Parathyroid adenoma (tissue), 2 donors: ENCODE measurements at regions not wholly inside any gene's neighbourhood (a gene's known extent, or its start where the extent isn't known, plus 50 kb on each side); places are given as distances from the start of the nearest gene placed in this dataset.

Experiments
- H2AFZ ChIP-seq: fragments of 300-600 bp; sonication (generic); one replicate; pipeline ENCODE4 v1.7.0; 2017; ENCODE audit warnings: antibody characterized with exemption, mild to moderate bottlenecking
- H3K27ac ChIP-seq: fragments of 300-600 bp; sonication (generic); one replicate; pipeline ENCODE4 v1.7.0; 2017
- H3K27me3 ChIP-seq: fragments of 300-600 bp; sonication (generic); one replicate; pipeline ENCODE4 v1.7.0; 2017; ENCODE audit warnings: low read length; ENCODE audit not compliant: control insufficient read depth, insufficient read depth
- H3K36me3 ChIP-seq: fragments of 300-600 bp; sonication (generic); one replicate; pipeline ENCODE4 v1.7.0; 2017; ENCODE audit warnings: low read length; ENCODE audit not compliant: control insufficient read depth, insufficient read depth
- H3K4me1 ChIP-seq: fragments of 300-600 bp; sonication (generic); one replicate; pipeline ENCODE4 v1.7.0; 2017; ENCODE audit warnings: control low read depth
- H3K4me2 ChIP-seq: fragments of 300-600 bp; sonication (generic); one replicate; pipeline ENCODE4 v1.7.0; 2017; ENCODE audit warnings: low read length
- H3K4me3 ChIP-seq: fragments of 300-600 bp; sonication (generic); one replicate; pipeline ENCODE4 v1.7.0; 2017; ENCODE audit warnings: low read depth, low read length
- H3K79me2 ChIP-seq: fragments of 300-600 bp; sonication (generic); one replicate; pipeline ENCODE4 v1.7.0; 2017; ENCODE audit warnings: control low read depth
- H3K9ac ChIP-seq: fragments of 300-600 bp; sonication (generic); one replicate; pipeline ENCODE4 v1.7.0; 2017; ENCODE audit warnings: mild to moderate bottlenecking
- H3K9me3 ChIP-seq: fragments of 300-600 bp; sonication (generic); one replicate; pipeline ENCODE4 v1.7.0; 2017; ENCODE audit warnings: low read length; ENCODE audit not compliant: control insufficient read depth
- TF ChIP-seq, protein P1 (sequence below): fragments of 300-600 bp; sonication (generic); IDR thresholded peaks from one replicate; pipeline ENCODE4 v1.7.0; 2017; ENCODE audit warnings: antibody characterized with exemption, mild to moderate bottlenecking
- donor health status: primary hyperparathyroidism.

GRCh38 chr10:108696792-108697477 is 1226.4 kb downstream of the XPNPEP1 start:
- no peaks in the 10 kb centered on the region for H3K79me2 ChIP-seq
- H3K4me3 ChIP-seq = no peak overlapping the region
- no peak overlapping the region for H3K9ac ChIP-seq
- H3K4me2 ChIP-seq = no peak overlapping the region
- TF ChIP-seq, protein P1, sequence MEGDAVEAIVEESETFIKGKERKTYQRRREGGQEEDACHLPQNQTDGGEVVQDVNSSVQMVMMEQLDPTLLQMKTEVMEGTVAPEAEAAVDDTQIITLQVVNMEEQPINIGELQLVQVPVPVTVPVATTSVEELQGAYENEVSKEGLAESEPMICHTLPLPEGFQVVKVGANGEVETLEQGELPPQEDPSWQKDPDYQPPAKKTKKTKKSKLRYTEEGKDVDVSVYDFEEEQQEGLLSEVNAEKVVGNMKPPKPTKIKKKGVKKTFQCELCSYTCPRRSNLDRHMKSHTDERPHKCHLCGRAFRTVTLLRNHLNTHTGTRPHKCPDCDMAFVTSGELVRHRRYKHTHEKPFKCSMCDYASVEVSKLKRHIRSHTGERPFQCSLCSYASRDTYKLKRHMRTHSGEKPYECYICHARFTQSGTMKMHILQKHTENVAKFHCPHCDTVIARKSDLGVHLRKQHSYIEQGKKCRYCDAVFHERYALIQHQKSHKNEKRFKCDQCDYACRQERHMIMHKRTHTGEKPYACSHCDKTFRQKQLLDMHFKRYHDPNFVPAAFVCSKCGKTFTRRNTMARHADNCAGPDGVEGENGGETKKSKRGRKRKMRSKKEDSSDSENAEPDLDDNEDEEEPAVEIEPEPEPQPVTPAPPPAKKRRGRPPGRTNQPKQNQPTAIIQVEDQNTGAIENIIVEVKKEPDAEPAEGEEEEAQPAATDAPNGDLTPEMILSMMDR = no peak
- H2AFZ ChIP-seq = no peak overlapping the region
- no peaks in the 10 kb centered on the region for H3K27me3 ChIP-seq
- H3K36me3 ChIP-seq = no peaks in the 10 kb centered on the region
- no peaks in the 10 kb centered on the region for H3K4me1 ChIP-seq
- H3K9me3 ChIP-seq = no peaks in the 10 kb centered on the region
- no peak overlapping the region for H3K27ac ChIP-seq

DNA sequence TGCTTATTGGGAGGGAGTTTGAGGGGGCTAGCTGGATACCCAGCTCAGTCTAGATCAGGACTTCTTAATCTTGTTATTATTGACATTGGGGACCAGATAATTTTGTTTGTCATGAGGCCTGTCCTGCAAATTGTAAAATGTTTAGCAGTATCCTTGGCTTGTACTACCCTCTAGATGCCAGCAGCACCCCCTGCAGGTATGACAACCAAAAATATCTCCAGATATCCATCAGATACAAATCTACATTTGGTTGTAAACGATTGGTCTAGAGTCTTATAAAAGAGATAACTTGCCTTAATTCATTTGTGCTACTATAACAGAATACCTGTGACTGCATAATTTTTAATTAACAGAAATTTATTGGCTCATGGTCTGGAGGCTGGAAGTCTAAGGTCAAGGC is 1232.2 kb downstream of the XPNPEP1 start:
- Histone ChIP-seq H3K4me2 (no peak overlapping the region), H2AFZ (no peak overlapping the region), H3K4me3 (no peak overlapping the region), H3K79me2 (no peaks in the 10 kb centered on the region), H3K4me1 (no peaks in the 10 kb centered on the region), H3K36me3 (no peaks in the 10 kb centered on the region), H3K27ac (no peak overlapping the region), H3K9ac (no peak overlapping the region), H3K9me3 (no peaks in the 10 kb centered on the region), H3K27me3 (no peaks in the 10 kb centered on the region)
- TF ChIP-seq, protein P1 = no peak

DNA sequence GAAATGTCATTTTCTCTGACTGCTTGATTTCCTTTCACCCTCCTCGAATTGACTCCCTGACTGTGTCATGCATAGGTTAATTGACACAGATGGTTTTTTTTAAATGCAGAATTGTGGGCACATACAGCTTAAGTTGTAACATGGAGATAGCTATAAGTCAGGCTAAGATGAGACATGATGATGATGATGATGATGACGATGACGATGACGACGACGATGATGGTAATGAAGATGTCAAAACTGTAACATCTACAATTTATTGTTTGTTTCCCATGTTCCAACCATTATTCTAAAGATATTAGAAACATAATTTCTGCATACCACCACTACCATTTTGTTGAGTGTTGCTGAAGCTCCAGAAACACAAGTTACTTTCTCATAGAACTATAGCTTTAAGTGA is 1232.8 kb downstream of the XPNPEP1 start:
- Histone ChIP-seq H3K4me3 (no peak overlapping the region), H3K79me2 (no peaks in the 10 kb centered on the region), H3K27ac (no peak overlapping the region), H3K4me1 (no peaks in the 10 kb centered on the region), H3K9ac (no peak overlapping the region), H3K4me2 (no peak overlapping the region), H3K36me3 (no peaks in the 10 kb centered on the region), H2AFZ (no peak overlapping the region), H3K27me3 (no peaks in the 10 kb centered on the region), H3K9me3 (no peaks in the 10 kb centered on the region)
- TF ChIP-seq, protein P1 = no peak

DNA sequence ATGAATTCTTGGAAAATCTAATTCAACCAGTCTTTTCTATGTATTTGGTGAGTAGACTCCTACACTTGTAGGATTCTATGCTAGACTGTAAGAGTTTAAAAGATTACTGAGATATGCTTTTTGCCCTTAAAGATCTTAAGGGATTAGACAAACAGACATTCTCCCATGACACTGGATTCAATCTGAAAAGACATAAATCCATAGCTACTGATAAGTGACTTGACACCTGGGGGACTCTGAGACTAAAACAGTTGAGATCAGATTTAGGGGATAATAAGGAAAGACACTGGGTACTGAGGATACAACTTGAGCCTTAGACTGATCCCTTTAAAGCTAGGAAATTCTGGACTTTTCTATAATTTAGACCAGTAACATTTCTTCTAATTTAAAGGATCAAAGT is 1233.4 kb downstream of the XPNPEP1 start:
- TF ChIP-seq, protein P1 = no peak
- no peak overlapping the region for H3K4me3 ChIP-seq
- no peak overlapping the region for H3K9ac ChIP-seq
- H3K4me1 ChIP-seq = no peaks in the 10 kb centered on the region
- H3K36me3 ChIP-seq = no peaks in the 10 kb centered on the region
- H3K27me3 ChIP-seq = no peaks in the 10 kb centered on the region
- no peak overlapping the region for H2AFZ ChIP-seq
- H3K4me2 ChIP-seq = no peak overlapping the region
- H3K27ac ChIP-seq = no peak overlapping the region
- no peaks in the 10 kb centered on the region for H3K9me3 ChIP-seq
- H3K79me2 ChIP-seq = no peaks in the 10 kb centered on the region

DNA sequence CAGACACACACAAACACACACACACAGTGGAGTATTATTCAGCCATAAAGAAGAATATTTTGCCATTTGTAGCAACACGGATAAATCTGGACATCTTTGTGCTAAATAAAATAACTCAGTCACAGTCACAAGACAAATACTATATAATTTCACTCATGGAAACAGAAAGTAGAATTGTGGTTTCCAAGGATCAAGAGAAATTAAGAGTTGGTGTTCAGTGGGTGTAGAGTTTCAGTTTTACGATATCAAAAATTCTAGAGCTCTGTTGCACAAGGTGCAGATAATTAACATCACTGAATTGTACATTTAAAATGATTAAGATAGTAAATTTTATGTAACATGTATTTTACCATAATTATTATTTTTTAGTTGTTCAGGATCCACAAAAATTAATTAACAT is 1235.0 kb downstream of the XPNPEP1 start:
- Histone ChIP-seq H3K79me2 (no peaks in the 10 kb centered on the region), H2AFZ (no peak overlapping the region), H3K36me3 (no peaks in the 10 kb centered on the region), H3K4me3 (no peak overlapping the region), H3K9me3 (no peaks in the 10 kb centered on the region), H3K27ac (no peak overlapping the region), H3K4me2 (no peak overlapping the region), H3K9ac (no peak overlapping the region), H3K27me3 (no peaks in the 10 kb centered on the region), H3K4me1 (no peaks in the 10 kb centered on the region)
- TF ChIP-seq, protein P1 = no peak
